GM23338 (cell line): ENCODE measurements at regions not wholly inside any gene's neighbourhood (a gene's known extent, or its start where the extent isn't known, plus 50 kb on each side); places are given as distances from the start of the nearest gene placed in this dataset.

ENCODE experiments used
- ATAC-seq: fragments of 200-7000 bp; cut with Tn5 transposase; 3 replicates; pipeline ENCODE4 v1.9.1; 2020
- DNase-seq: peaks from one replicate; pipeline ENCODE4 v3.0.0-alpha.2; 2015; ENCODE audit warnings: low spot score
- H2AFZ ChIP-seq: fragments of 200-600 bp; sonication (generic); 2 replicates; pipeline ENCODE4 v1.8.0; 2016; ENCODE audit warnings: antibody characterized with exemption, mild to moderate bottlenecking, moderate library complexity
- H3F3A ChIP-seq: fragments of 200-600 bp; sonication (generic); replicated peaks from 2 replicates; pipeline ENCODE4 v1.8.0; 2017; ENCODE audit warnings: antibody characterized with exemption, mixed run types, low read depth
- H3K27ac ChIP-seq: fragments of 200-600 bp; sonication (generic); 2 replicates; pipeline ENCODE4 v1.6.1; 2016; ENCODE audit warnings: low read depth
- H3K27me3 ChIP-seq: fragments of 200-600 bp; sonication (generic); 2 replicates; pipeline ENCODE4 v1.8.0; 2016; ENCODE audit warnings: mild to moderate bottlenecking, mixed run types, moderate library complexity; ENCODE audit not compliant: insufficient read depth
- H3K36me3 ChIP-seq: fragments of 200-600 bp; sonication (generic); 2 replicates; pipeline ENCODE4 v1.8.0; 2016; ENCODE audit warnings: mild to moderate bottlenecking; ENCODE audit not compliant: insufficient read depth
- H3K4me1 ChIP-seq: fragments of 200-600 bp; sonication (generic); 2 replicates; pipeline ENCODE4 v1.8.0; 2016; ENCODE audit warnings: mild to moderate bottlenecking, moderate library complexity; ENCODE audit not compliant: insufficient read depth
- H3K4me2 ChIP-seq: fragments of 200-600 bp; sonication (generic); 2 replicates; pipeline ENCODE4 v1.7.1; 2017; ENCODE audit warnings: mixed run types
- H3K4me3 ChIP-seq: fragments of 200-600 bp; sonication (generic); 2 replicates; pipeline ENCODE4 v1.6.1; 2016; ENCODE audit warnings: mixed run types
- H3K79me2 ChIP-seq: fragments of 200-600 bp; sonication (generic); replicated peaks from 2 replicates; pipeline ENCODE4 v1.8.0; 2017; ENCODE audit warnings: mild to moderate bottlenecking; ENCODE audit not compliant: insufficient read depth
- H3K9me2 ChIP-seq: fragments of 200-600 bp; sonication (generic); 2 replicates; pipeline ENCODE4 v1.8.0; 2017; ENCODE audit not compliant: insufficient read depth
- H4K20me1 ChIP-seq: fragments of 200-600 bp; sonication (generic); replicated peaks from 2 replicates; pipeline ENCODE4 v1.8.0; 2017; ENCODE audit warnings: mild to moderate bottlenecking; ENCODE audit not compliant: insufficient read depth
- H3K27ac Mint-ChIP-seq: 2 replicates; pipeline ENCODE4 v1.8.0; 2020; ENCODE audit warnings: inconsistent platforms, mild to moderate bottlenecking, moderate library complexity, mixed read lengths
- H3K27me3 Mint-ChIP-seq: 3 replicates; pipeline ENCODE4 v1.8.0; 2022; ENCODE audit warnings: low read depth, mild to moderate bottlenecking, moderate library complexity, mixed read lengths, inconsistent platforms; ENCODE audit not compliant: insufficient read depth, poor library complexity
- H3K36me3 Mint-ChIP-seq: 3 replicates; pipeline ENCODE4 v1.8.0; 2021; ENCODE audit warnings: low read depth, mild to moderate bottlenecking, inconsistent platforms, moderate library complexity, mixed read lengths
- H3K4me1 Mint-ChIP-seq: 3 replicates; pipeline ENCODE4 v1.8.0; 2020; ENCODE audit warnings: mild to moderate bottlenecking, inconsistent platforms, mixed read lengths
- H3K4me3 Mint-ChIP-seq: 3 replicates; pipeline ENCODE4 v1.8.0; 2021; ENCODE audit warnings: moderate library complexity, mild to moderate bottlenecking, inconsistent platforms, mixed read lengths
- H3K9me3 Mint-ChIP-seq: 3 replicates; pipeline ENCODE4 v1.8.0; 2020; ENCODE audit warnings: moderate library complexity, mild to moderate bottlenecking, inconsistent platforms, mixed read lengths
- CREB1 ChIP-seq: fragments of 250-450 bp; sonication (Bioruptor Pico); IDR thresholded peaks from 2 replicates; pipeline ENCODE4 v1.5.0; 2020; ENCODE audit warnings: low read depth, mild to moderate bottlenecking, moderate library complexity
- CTCF ChIP-seq, 2 experiments: fragments of 200-600 bp in 1 of 2; sonication (generic) in 1 of 2; conservative IDR thresholded peaks; 2 replicates each; pipeline versions ENCODE4 v1.5.1 to v1.6.1; 2016 to 2017; ENCODE audit warnings: antibody characterized with exemption in 2 of 2, low read depth in 2 of 2, mild to moderate bottlenecking in 2 of 2, moderate library complexity in 1 of 2
- ETS1 ChIP-seq: IDR thresholded peaks from 2 replicates; pipeline ENCODE4 v1.6.1; 2016; ENCODE audit warnings: antibody characterized with exemption
- EZH2 ChIP-seq: fragments of 200-600 bp; sonication (generic); IDR thresholded peaks from one replicate; pipeline ENCODE4 v1.8.0; 2017; ENCODE audit warnings: antibody characterized with exemption, mild to moderate bottlenecking, low read depth; ENCODE audit not compliant: unreplicated experiment
- EZH2phosphoT487 ChIP-seq: fragments of 200-600 bp; sonication (generic); IDR thresholded peaks from one replicate; pipeline ENCODE4 v1.8.1; 2018; ENCODE audit warnings: antibody characterized with exemption; ENCODE audit not compliant: unreplicated experiment
- JUNB ChIP-seq: IDR thresholded peaks from one replicate; pipeline ENCODE4 v1.6.1; 2016; ENCODE audit warnings: antibody characterized with exemption; ENCODE audit not compliant: unreplicated experiment
- NANOG ChIP-seq: IDR thresholded peaks from 2 replicates; pipeline ENCODE4 v1.6.1; 2016; ENCODE audit warnings: antibody characterized with exemption, borderline replicate concordance
- POLR2AphosphoS5 ChIP-seq: IDR thresholded peaks from 2 replicates; pipeline ENCODE4 v1.6.1; 2016; ENCODE audit warnings: antibody characterized with exemption, low read depth
- REST ChIP-seq: IDR thresholded peaks from one replicate; pipeline ENCODE4 v1.6.1; 2018; ENCODE audit warnings: antibody characterized with exemption; ENCODE audit not compliant: unreplicated experiment
- STAT1 ChIP-seq: IDR thresholded peaks from one replicate; pipeline ENCODE4 v1.6.1; 2016; ENCODE audit warnings: antibody characterized with exemption; ENCODE audit not compliant: unreplicated experiment
- ZNF114 ChIP-seq: fragments of 250-450 bp; sonication (Bioruptor Pico); IDR thresholded peaks from 2 replicates; pipeline ENCODE4 v1.5.0; 2020; ENCODE audit warnings: mild to moderate bottlenecking, moderate library complexity
- ZNF331 ChIP-seq: fragments of 250-450 bp; sonication (Bioruptor Pico); IDR thresholded peaks from 2 replicates; pipeline ENCODE4 v1.5.0; 2020; ENCODE audit warnings: low read depth, mild to moderate bottlenecking, moderate library complexity
- ZNF462 ChIP-seq: fragments of 250-450 bp; sonication (Bioruptor Pico); IDR thresholded peaks from 2 replicates; pipeline ENCODE4 v1.5.0; 2020; ENCODE audit warnings: mild to moderate bottlenecking, moderate library complexity

GRCh38 chr6:53441035-53441493, 92.3 kb upstream of the ELOVL5 start:
- H3K4me2 ChIP-seq, result no peak overlapping the region
- H3K4me3 Mint-ChIP-seq, result no peak overlapping the region
- TF ChIP-seq NANOG (no peak), ZNF114 (CRISPR knock-in tag) (no peak), STAT1 (no peak), CREB1 (no peak), POLR2AphosphoS5 (no peak), ETS1 (no peak), ZNF462 (CRISPR knock-in tag) (no peak), JUNB (no peak), ZNF331 (no peak), EZH2 (no peak), CTCF (conservative IDR thresholded peaks at IDR 0.05; ENCODE audit: low read depth in 2 of 2) (no peak), REST (no peak), EZH2phosphoT487 (no peak)

More at GRCh38 chr6:53441035-53441493, 92.3 kb upstream of the ELOVL5 start:
- peaks cover 5% of the 10 kb centered on the region for H3K27me3 Mint-ChIP-seq
- no peaks in the 10 kb centered on the region for H3K9me3 Mint-ChIP-seq
- Histone ChIP-seq H3K27me3 (no peaks in the 10 kb centered on the region), H3F3A (no peaks in the 10 kb centered on the region), H3K4me1 (no peaks in the 10 kb centered on the region), H4K20me1 (no peaks in the 10 kb centered on the region), H3K27ac (no peak overlapping the region), H3K4me3 (no peak overlapping the region), H3K79me2 (no peaks in the 10 kb centered on the region), H3K9me2 (no peaks in the 10 kb centered on the region), H2AFZ (no peak overlapping the region), H3K36me3 (no peaks in the 10 kb centered on the region)
- no peaks in the 10 kb centered on the region for H3K4me1 Mint-ChIP-seq
- no peak overlapping the region for H3K27ac Mint-ChIP-seq
- H3K36me3 Mint-ChIP-seq, result no peaks in the 10 kb centered on the region
- ATAC-seq (no peak), DNase-seq (no peak)
